IPS-NIHi7 (cell line): ENCODE measurements at regions not wholly inside any gene's neighbourhood (a gene's known extent, or its start where the extent isn't known, plus 50 kb on each side); places are given as distances from the start of the nearest gene placed in this dataset.
A peak's percentile ranks its signal among the peaks of the same experiment; 100 is the strongest.

Source experiments
- DNase-seq: peaks from one replicate; pipeline ENCODE4 v3.0.0; 2012; ENCODE audit warnings: mixed read lengths; ENCODE audit errors: extremely low spot score

DNA sequence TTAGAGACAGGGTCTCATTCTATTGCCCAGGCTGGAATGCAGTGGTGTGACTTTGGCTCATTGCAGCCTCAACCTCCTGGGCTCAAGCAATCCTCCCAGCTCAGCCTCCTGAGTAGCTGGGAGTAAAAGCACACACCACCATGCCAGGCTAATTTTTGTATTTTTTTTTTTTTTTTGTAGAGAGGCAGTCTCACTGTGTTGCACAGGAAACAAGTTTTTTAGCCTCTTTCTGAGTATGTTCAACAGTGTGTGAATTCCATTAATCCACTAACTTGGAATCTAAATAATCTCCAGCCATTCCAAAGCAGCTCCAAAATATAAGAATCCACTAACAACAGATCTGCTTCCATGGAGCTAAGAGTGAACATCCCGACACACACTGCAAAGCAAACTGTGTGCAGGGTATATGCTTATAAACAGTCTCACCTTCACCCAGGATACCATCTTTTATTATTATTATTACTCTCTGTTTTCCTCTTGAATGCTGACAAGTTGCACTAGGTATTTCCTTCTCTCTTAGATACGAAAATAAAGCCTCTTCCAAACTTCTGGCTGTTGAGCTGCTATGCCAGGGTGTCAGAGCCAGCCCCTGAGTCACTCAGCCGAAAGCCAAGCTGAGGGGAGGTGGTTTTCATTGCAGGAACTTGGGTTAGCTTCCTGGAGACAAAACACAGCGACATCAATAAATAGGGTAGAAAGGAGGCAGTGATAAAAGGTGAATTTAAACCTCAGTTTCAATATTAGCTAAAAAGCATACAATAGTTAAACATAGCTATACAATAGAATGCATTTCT lies 264.9 kb downstream of the HIVEP2 start:
- DNase-seq: no peak

- DNase-seq: no peak
Observed at GRCh38 chr6:142681099-142681498, 263.9 kb downstream of the HIVEP2 start.

GRCh38 chr6:142682985-142683384 lies 262.0 kb downstream of the HIVEP2 start:
- no peak for DNase-seq

DNA sequence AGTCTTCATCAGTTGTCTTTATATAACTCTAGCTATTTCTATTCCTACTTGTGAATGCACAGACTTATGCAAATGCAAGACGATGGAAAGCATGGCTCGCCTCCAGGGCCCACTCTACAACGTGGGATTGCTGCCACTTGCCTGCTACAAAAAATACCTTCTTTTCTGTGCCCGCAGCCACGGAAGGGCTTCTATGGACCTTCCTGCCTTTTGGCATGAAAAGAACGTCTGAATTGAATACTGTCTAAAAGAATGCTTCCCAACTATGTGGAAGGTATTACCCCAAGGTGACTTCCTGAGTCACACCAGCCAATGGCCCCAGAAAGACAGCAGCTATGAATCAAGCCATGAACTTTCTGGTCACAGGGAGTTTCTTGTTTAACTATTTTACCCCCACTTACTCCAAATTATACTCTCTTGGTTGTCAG lies 261.2 kb downstream of the HIVEP2 start:
- no peak for DNase-seq

- DNase-seq: no peak
Observed at GRCh38 chr6:142684371-142684770, 260.6 kb downstream of the HIVEP2 start.

DNA sequence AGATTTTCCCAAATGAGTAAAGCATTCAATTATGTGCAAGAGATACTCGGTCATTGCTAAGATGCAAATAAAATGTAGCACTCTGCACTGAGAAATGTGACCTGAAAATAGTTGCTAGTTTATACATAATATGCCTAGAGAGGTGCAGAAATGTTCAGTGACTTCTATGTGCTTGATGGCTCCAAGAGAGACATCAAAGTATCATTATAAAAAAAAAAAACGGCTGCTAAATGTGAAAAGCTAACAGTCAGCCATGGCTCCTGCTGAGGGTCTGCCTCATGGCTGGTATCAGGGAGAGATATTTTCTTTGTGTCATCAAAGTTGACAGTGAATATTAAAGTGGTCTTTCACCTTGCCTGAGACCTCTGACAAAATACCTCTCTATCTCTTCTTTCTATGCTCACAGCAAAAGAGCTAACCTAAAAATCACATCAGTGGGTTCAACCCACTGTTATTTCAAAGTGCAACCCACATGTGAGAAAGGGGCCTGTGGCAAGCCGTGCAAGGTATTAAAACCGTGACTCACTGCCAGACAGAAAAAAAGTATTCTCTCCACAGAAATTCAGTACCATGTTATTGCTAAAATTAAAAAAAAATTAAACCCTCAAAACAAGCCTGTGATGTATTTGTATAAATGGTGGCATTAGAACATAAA lies 259.0 kb downstream of the HIVEP2 start:
- DNase-seq: no peak

- no peak for DNase-seq
Observed at GRCh38 chr6:142686507-142686887, 258.5 kb downstream of the HIVEP2 start.

DNA sequence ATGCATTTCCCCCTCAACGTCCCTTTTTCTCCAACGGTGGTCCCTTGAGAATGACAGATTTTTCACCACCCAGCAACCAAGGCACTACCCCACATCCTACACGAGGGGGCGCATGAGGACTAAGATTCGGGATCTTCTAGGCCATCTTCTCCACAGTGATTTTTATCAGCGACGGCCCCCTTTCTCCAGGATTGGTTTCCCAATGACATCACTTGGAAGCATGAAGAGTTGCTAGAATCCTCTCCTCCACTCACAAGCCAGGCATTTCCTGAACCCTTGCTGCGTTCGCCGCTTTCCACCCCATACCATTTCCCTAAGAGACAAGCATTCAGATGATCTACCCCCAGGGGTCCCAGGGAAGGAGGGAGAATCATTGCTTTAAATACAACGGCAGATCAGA lies 252.0 kb downstream of the HIVEP2 start:
- peak; percentile 74 for DNase-seq

DNA sequence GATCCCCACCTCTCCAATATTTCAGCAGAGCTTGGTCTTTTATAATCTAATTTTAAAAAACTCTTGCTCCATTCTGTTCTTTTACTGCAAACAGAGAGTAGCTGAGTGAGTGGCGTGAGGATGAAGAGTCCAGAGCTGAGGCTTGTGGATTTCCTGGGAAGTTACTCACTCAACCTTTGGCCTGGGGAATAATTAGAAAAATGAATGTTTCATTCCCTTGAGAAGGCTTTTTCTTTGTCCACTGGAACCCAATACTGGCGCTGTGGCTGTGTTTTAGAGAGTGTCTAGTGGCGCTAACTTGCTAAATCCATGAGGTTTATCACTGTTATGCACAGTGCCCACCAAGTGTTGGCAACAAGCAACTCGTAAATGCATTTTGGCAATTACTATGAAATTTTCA lies 251.5 kb downstream of the HIVEP2 start:
- DNase-seq: no peak

DNA sequence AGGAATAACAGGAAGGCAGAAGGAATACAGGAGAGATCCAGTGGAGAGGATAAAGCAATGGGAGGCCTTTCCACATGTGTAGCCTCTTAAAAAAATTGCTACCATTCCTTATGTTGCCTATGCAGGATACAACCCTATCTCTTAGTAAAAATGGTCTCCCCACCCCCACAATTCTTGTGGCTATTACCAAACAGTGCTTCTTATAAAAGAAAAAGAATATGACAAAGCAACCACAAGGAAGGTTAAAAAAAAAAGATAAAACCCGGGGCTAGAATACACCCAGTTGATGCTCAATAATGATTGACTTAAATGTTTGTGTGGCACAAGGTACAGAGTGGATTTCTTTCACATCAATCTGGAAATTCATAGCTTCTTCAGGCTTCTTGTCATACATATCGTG lies 250.9 kb downstream of the HIVEP2 start:
- DNase-seq: no peak

- DNase-seq: no peak
Observed at GRCh38 chr6:142695016-142695415, 250.0 kb downstream of the HIVEP2 start.

DNA sequence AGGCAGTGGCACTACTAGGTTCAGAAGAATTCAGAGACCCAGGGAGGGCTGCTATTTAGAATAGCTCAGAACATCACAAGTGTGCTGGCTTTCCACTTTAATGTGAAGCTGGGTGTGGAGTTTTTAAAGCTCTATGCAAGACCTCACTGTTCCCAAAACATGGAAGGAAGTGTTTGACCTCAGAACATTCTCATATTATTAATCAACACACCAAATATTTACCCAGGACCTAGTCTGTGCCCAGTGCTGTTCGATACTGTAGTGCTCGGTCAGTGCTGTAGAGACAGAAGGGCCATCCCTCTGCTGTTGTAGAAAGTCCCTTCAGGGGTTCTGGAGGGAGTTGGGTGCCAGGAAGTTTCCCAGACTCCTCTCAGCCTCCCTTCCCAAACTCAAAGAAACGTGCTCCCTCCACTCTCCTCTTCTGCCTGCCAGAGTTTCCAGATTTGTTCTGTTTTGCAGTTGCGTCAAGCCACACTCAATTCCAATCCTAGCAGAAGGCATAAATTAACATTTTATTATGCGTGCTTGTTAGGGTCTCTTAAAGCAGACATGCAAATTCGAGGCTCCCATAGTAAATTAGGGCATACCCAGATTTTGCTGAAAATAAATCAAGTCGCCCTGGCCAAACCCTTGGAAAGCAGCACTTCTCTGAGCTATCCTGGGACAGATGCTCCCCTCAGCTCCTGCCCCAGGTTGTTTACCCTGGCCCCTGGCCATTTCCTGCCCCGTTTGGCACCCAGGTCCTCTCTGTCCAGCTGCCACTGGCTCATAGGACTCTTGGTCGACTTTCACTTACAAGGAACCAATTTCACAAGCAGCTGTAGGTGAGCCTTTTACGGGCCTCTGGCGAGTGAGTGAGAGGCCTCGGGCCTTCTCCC lies 248.6 kb downstream of the HIVEP2 start:
- DNase-seq: no peak

DNA sequence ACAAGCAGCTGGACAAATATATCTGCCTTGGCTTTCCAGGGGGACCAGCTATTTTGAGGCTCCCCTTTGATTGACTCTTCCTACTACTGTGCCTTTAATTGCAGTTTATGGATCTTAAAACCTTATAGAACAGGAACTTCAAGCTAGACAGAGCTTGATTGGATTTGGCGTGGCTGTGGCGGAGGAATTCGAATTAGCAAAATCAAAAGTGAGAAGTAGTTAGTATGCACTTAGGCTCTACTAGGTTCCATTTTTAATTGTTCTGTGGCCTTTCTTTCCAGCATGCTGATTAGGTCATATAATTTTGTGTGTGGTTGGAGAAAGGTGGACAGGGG lies 248.0 kb downstream of the HIVEP2 start:
- DNase-seq: no peak

DNA sequence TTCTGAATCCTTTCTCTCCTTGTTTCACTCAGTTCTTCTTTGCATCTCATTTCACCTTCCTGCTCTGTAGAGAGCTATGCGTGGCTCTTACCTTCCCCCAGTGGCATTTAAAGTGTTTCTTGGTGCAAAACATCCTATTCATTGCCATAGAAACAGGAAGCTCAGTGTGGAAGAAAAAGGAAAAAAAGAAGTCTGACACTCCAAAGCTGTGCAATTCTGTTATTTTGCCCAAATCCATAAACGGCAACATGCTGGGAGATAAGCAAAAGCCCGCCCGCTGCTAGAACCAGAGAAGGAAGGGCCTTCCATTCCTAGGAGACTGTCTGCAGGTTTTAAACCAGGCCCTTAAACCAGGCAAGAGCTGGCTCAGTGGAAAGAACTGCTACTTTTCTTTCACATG lies 247.1 kb downstream of the HIVEP2 start:
- DNase-seq: no peak

GRCh38 chr6:142698751-142699150 lies 246.2 kb downstream of the HIVEP2 start:
- peak; percentile 57 for DNase-seq

DNA sequence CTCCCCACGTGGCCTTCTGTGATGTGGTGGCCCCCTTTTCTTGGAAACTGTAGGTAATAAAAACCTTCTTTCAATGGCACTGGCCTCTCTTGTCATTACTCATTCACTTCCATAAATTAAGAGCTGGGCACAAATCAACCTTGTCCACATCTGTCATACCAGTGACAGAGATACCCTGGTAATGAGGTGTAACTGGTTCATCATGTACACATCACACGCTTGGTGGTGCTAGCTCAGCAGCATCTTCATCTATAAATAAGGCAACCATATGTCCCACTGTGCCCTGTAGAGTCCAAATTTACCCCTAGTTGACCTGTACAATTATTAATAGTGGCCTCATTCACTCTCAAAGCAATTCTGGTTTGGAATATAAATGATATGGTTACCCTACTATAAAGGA lies 245.6 kb downstream of the HIVEP2 start:
- DNase-seq: no peak

DNA sequence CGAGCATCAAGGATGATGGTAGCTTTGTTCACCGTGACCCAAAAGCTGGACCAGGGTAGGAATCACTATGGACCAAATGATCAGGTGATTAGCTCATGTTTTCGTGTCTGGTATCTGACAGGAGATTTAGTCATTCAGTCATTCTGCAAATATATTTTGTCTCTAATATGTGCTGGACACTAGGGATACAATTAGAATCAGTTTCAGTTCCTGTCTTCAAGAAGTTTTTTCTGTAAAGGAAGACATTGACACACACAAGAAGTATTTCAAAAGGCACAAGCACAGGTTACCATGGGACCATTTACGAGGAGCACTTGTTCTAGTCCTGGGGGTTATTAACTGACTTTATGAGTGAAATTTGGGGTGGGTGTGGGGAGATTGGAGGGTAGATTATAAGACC lies 244.9 kb downstream of the HIVEP2 start:
- no peak for DNase-seq

DNA sequence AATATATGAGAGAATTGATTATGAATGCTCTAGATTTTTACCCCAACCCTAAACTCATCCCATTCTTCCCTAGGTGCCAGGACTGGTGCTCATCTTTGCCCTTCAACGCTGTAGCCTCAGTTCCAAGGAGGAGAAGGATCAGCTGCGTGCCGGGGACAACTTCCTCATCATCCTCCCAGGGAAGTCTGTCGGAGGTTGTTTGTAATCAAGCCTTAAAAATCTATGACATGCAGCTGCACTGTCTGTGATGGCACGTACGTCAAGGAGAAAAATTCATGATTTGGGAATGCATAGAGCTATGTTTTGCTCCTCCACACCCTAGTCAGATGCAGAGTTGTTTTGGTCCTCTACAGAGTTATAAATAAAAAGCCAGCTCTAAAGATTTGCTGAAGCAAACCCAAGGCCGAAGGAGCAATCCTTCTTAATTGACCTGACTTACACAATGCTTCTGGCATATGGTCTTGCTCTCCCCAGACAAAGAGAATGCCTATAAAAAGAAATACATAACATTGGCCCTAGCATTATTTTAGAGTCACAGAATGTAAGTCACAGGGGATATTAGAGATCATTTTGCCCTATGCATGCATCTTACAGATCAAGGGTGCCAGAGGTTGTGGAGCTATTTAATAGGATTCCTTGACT lies 244.2 kb downstream of the HIVEP2 start:
- no peak for DNase-seq
